Left forelimb (tissue), 1 donor: ENCODE measurements at regions not wholly inside any gene's neighbourhood (a gene's known extent, or its start where the extent isn't known, plus 50 kb on each side); places are given as distances from the start of the nearest gene placed in this dataset.
"Not testable (repeated sequence)": the region's sequence is repeated elsewhere in the genome, so short reads cannot be mapped to it uniquely, and the experiment has no call there.

ENCODE experiments used
- DNase-seq: peaks from one replicate; pipeline ENCODE4 v3.0.0-alpha.2; 2018; ENCODE audit warnings: low spot score

DNA sequence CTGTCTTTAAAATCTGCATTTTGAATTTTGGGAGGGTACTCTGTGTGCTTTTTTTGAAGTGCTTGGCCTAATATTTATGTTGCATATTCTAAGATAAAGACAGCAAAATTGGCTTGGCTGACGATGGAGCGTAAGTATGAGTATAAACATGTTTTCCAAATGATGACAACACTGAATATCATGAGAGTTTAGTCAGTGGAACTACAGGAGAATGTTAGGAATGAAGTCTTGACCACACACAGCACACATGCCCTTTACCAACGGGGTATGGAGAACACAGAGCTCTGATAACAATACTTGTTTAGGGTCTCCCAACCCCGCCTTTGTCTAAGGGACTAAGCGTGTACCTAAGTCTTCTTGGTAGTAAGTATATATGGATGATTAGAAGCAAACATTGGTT, 253.9 kb upstream of the FZD8 start:
- no peak for DNase-seq

GRCh38 chr10:35895331-35895730, 253.2 kb upstream of the FZD8 start:
- DNase-seq = no peak

- DNase-seq = no peak
Measured at GRCh38 chr10:35892526-35892925, 250.4 kb upstream of the FZD8 start.

DNA sequence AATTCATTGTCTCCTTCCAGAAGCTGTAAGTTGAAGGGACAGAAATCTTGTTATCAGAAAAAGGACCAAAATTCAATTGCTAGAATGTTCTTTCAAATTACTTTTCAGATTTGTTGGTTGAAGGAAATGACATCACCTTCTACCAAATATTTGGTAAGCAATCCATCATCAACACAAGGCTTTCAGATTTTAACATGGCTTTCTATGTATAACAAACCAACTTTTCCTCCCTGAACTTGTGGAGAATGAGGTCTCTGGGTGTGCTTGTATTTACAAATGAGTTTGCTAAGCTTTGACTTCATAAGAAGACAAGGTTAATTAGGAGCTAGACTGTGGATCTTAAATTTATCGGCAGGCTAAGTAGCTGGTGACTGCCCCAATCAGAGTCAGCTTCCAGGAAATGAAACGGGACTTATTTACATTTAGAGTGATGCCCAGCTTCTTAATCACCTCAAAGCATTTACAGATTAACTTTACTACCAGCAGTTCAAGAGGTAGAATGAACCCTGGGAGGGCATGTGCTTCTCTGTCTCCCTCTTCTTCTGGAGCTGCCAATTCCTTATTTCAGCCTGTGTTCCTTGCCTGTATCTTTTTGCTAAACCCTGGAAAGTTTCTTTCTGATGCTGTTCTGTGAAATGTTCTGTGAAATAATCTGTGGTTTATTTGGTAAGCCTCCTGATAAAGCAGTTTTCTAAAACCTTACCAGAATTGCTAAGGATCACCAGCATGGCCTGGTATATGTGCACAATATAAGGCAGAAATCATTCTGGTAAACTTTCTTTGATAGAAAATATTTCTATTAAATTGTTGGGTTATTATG, 248.8 kb upstream of the FZD8 start:
- DNase-seq = no peak

DNA sequence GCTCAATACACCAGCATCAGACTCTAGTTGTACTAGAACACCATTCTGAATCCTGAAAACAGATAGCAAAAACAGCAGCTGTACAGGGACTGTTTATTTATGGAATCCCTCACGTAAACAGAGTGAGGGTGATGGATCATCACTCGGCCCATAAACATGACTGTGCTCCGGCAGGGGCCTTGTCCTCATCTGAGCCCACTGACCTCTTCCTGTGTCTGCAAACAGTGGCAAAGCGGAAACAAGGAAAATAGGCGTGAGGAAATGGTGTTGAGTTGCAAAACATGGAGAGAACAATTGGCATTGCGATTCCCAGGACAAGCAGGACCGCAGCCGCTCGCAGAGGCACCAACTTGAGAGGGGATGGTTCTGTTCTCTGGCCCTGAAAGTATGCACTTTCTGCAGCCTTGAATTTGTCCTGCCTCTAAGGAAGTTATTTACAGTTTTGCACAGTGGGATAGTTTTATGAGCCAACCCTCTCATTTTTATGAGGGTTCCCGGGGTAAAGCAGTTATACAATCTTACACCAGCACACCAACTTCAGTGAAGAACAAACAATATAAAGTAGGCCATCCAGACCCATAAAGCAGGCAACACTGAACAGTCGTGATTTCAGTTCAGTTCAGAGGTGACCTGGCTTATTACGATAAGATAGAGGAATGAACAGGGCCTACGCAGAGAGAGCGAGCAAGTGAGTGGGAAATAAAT, 248.0 kb upstream of the FZD8 start:
- DNase-seq = no peak

DNA sequence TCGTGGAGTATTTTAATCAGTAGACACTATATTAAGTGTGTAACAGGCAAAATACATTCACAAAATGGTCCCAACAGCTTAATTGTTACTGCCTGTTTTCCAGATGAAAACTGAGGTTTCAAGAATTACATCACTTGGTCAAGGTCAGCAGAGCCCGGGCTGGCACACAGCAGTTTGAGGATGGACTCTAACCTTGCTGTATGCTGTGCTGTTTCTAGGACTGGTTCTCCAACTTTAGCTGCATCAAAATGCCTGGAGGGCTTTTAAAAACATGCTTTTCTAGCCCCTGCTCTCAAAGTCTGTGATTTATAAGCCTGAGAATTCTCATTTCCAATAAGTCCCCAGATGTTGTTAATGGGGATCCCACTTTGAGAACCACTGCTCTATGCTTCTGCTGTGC, 247.1 kb upstream of the FZD8 start:
- DNase-seq = no peak

DNA sequence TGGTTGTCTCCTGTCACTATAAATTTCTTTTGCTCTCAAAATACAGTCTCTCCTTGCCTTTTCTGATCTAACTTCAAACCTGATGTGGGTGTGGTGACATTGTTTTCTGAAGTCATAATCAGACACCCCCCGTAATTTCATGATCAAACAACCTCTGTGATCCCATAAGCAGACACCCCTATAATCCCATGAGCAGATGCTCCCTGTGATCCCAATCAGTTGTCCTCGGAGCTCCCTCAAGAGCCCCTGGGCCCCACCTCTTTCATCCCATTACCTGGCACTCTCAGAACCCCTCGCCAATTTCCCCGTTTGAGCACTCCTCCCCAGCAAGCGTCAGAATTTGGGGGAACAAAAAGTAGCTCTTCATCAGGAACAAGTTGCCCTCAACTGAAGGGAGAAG, 246.3 kb upstream of the FZD8 start:
- DNase-seq = no peak

DNA sequence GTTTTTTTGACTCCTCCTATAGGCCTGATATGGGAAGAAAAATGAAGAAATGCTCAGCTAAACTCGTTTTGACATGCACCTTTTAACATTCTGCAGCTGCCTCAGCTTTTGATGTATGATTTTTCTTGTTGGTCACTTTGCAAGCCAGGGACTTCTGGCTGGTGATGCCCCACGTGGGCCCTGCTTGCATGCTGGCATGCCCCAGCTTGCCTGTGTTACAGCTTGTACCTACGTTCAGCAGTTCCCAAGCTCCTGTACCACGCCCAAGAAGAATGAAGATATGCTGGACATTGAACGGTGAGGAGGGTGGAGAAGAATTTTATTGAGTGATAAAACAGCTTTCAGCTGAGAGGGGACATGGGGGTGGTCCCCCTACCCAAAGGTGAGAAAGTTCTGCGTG, 245.6 kb upstream of the FZD8 start:
- DNase-seq = no peak

GRCh38 chr10:35885076-35885475, 243.0 kb upstream of the FZD8 start:
- no peak for DNase-seq

GRCh38 chr10:35884657-35885071, 242.6 kb upstream of the FZD8 start:
- DNase-seq = no peak

GRCh38 chr10:35882422-35883150, 240.5 kb upstream of the FZD8 start:
- DNase-seq = no peak

DNA sequence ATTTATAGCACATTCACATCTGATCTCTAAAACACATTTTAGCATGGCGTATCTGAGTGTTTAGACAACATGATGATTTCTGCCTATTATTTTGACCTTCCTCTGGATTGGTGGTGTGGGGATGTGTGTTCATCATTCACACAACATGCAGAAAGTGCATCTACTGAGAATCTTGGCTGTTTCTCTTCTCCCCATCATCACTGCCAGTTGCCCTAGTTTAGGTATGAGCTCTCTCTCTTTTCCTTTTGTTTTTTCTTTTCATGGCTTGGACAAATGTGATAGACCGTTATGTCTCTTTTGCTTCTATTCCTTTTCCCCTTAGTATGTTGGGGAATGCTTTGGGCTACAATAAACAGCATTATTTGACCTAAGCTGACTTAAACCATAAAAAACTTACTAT, 239.2 kb upstream of the FZD8 start:
- DNase-seq = no peak

DNA sequence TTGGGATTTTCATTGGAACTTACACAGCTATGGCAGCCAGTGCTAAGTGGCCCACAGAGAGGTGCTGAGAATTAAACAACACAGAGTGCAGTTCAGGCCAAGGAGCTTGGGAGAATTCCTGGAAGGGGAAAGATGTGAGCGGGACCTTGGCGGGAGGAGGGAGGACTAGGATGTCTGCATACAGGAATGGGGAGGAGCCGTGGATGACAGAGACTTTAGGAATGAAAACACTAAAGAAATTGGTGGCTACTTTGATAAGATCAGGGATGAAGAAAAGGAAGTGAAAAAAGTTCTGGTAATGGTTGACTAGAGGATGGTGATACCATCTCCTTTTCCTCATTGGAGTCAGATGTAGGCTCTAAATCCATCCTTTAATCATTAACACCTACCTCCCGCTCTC, 234.2 kb upstream of the FZD8 start:
- no peak for DNase-seq

DNA sequence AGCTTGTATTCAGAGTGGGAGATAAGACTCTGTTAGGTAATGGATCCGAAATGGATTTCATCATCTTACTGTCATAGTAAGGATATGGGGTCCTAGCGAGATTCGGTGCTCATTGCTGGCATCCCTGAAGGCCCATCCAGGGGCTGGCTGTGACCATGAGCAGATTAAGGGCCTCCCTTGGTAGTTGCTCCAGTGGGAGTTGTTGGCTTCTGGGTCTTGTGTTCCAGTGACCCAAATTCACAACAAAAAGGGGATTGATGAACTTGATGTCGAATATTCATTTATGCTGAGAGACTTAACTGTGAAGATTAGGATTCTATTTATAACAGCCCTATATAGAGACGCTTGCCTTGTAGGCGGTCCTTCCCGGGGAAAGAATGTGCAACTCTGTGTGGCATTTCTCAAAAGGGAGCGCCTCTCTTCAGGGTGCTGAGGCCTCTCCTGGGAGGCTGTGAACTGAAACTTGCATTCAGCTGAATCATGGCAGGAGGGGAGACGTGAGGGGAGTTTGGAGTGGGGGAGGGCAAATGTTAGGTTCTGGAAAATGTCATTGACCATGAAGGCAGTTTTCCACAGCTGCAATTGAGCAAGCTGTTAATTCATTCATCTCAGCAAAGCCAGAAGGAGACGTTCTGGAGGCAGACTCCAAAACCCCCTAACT, 233.1 kb upstream of the FZD8 start:
- DNase-seq = no peak

DNA sequence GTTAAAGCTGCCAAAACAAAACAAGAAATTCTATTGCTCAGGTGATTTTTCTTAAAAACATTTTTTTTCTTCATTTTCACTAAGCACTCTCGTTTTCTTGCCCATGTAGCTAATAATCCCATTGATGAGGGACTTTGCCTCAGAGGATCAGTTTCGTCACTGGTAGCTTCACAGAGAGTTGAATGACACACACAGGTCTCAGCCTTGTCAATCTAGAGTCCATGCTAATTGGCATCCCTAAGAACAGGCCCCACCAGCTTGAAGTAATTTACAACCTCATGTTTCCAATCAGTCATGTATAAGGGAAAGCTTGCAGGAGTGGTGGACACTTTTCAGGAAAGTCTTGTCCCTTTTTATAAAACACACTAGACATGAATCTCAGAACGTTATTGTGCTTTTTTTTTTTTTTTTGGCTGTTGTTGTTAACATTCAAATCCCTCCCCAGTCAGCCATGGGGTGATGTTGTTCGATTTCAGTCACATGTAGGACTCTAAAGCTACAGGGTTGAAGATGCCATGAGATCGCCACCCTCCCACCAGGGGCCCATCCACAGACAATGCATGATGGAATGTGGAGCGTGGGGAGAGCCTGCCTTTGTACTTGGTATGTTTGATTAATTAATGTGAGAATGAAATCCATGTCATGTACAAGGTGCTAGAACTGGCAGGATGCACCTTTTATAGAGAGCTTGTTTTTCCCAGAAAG, 232.4 kb upstream of the FZD8 start:
- DNase-seq = no peak

DNA sequence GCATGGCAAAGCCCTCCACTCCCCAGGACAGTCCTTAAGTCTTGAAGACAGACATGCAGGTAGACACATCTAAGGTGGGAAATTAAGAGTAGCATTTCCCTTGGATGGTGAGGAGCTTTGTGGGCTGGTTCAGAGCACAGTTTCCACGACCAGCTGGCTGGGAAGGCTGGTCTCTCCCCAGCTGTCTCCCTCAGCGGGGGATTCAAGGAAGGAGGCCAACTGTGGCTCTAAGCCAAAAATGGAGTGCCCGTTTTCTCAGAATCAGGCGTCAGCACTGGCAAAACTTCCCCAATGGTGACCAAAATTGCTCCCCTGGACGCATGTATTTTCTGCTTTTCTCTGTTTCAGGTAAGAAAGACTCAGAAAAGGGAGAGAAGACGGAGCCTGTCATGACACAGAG, 230.6 kb upstream of the FZD8 start:
- DNase-seq = no peak

DNA sequence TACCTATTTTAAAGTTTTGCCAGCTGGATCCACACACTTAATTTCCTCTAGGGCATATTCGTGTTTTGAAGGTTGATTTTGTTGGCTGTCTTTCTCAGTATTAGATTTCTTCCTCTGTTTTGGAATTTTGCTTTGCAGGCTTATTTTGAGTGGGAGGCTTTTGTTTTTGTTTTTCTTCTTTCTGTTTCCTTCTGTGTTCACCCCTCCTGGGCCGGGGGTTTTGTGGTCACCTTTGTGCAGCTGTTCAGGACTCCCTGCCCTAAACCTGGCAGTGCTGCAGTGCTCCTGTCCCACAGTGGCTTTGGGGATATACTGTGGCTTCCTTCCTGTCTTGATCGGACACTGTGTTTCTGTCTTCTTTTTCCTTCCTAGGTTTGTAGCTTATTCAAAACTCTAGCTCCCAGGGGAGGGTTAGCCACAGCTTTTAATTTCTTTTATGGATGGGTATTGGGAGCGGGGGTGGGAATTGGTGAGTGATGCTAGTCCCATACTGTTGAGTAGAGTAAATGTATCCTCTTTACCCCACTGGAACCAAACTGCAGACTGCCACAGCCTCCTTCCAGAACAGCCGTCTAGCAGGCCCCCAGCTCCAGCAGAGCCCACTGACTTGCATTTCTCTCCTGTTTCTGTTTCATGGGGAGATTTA, 228.7 kb upstream of the FZD8 start:
- DNase-seq = no peak

- not testable (repeated sequence) for DNase-seq
Measured at GRCh38 chr10:35858676-35859283, 216.7 kb upstream of the FZD8 start.

DNA sequence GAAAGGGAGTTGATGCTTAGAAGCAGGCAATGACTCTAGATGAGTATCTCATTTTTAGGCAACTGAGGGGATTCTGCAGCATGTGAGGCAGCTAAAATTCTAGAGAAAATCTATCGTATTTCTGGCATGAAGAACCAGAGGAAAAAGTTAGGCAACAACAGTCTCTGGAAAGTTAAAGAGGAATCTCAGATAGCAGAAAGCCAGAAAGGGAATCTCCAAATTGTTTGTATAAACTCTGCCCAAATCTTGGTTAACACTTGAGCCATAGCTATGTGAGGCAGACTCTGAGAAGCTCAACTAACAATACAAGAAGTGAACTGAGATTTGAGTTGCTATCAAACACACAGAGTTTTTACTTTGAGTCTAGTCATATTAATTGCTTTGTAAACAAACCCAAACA, 215.8 kb upstream of the FZD8 start:
- no peak for DNase-seq

- no peak for DNase-seq
Measured at GRCh38 chr10:35855155-35855947, 213.3 kb upstream of the FZD8 start.
